HAP-1 (cell line): ENCODE measurements at regions not wholly inside any gene's neighbourhood (a gene's known extent, or its start where the extent isn't known, plus 50 kb on each side); places are given as distances from the start of the nearest gene placed in this dataset.
"Not testable (repeated sequence)": the region's sequence is repeated elsewhere in the genome, so short reads cannot be mapped to it uniquely, and the experiment has no call there.

Experiments used
- DNase-seq, 2 experiments: peaks; one replicate each; pipeline ENCODE4 v3.0.0-alpha.2; 2016 to 2020; ENCODE audit warnings: low spot score in 2 of 2
- H3K27me3 ChIP-seq: fragments of 250-450 bp; sonication (Bioruptor Pico); 2 replicates; pipeline ENCODE4 v1.5.1; 2020; ENCODE audit warnings: low read depth, mild to moderate bottlenecking, moderate library complexity
- H3K36me3 ChIP-seq: fragments of 250-450 bp; sonication (Bioruptor Pico); replicated peaks from 2 replicates; pipeline ENCODE4 v1.5.1; 2020; ENCODE audit warnings: mild to moderate bottlenecking
- H3K4me1 ChIP-seq: fragments of 250-450 bp; sonication (Bioruptor Pico); 2 replicates; pipeline ENCODE4 v1.5.1; 2020; ENCODE audit warnings: mild to moderate bottlenecking
- H3K4me3 ChIP-seq: fragments of 250-450 bp; sonication (Bioruptor Pico); 2 replicates; pipeline ENCODE4 v1.5.1; 2020; ENCODE audit warnings: mild to moderate bottlenecking, moderate library complexity
- H3K9me3 ChIP-seq: fragments of 250-450 bp; sonication (Bioruptor Pico); 2 replicates; pipeline ENCODE4 v1.5.1; 2020; ENCODE audit warnings: mild to moderate bottlenecking, moderate library complexity
- in situ Hi-C: fragments of 300-500 bp; cut with MboI; formaldehyde crosslinking; loops from 3 replicates; pipeline ENCODE4 v1.14.3; 2020; ENCODE audit warnings: low sequenced_read_pairs, inconsistent platforms, mixed read lengths

DNA sequence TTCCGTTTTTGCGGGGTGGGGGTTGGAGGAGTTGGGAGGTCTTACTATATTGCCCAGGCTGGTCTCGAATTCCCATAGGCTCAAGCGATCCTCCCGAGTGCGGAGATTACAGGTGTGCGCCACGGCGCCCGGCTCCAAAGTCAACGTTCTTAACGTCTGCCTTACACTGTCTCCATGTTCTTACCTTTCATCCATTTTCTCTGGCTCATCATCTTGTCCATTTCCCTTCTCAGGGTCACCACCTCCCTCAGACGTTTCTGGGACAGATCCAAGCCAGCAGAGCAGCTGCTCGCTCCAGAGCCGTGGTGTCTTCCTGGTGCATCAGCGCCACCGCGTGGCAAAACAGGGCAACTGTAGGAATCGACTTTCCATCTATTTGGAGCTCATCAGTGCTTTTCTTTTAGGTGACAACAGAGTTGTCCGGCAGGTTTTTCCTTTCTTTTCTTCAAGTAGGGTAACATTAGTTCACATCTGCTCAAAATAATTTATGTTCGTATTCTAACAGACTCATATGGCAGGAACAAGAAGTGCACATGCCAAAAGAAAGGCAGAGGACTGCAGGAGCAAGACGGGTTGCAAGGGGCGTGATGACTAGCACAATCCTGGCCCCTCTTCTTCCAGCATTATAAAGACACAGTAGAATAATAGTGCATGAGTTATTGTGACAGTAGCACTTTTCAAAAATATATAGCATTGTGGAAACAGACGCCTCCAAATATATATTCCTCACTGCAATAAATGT, 103.1 kb upstream of the ABCC4 start:
- no peaks in the 10 kb centered on the region for H3K27me3 ChIP-seq
- peak; percentile 75 to 90 for DNase-seq
- no peaks in the 10 kb centered on the region for H3K9me3 ChIP-seq
- H3K4me1 ChIP-seq: peaks cover 6% of the 10 kb centered on the region; the same call in 1 of the 2 replicates
- in situ Hi-C loops: loop anchor here (25.0 kb wide), 1 partner anchor 767 kb away; no protein-coding TSS in a partner anchor
- H3K4me3 ChIP-seq: peak overlapping the region; percentile 24
- no peaks in the 10 kb centered on the region for H3K36me3 ChIP-seq

DNA sequence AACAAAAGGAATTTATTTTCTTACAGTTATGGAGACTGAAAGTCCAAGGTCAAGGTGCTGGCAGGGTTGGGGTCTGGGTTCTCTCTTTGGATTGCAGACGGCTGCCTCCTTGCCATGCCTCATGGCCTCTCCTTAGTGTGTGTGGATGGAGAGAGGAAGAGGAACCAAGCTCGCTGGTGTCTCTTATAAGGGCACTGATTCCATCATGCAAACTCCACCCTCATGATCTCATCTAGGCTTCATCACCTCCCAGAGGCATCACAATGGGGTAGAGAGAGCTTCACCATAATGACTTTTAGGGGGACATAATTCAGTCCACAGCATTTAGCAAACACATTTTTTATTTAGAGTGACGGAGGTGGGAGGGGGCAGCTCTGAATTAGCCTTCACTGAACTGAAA, 104.9 kb upstream of the ABCC4 start:
- H3K27me3 ChIP-seq: no peaks in the 10 kb centered on the region
- in situ Hi-C loops: loop anchor here (5.0 to 25.0 kb wide), 2 partner anchors 214 to 769 kb away; no protein-coding TSS in a partner anchor

DNA sequence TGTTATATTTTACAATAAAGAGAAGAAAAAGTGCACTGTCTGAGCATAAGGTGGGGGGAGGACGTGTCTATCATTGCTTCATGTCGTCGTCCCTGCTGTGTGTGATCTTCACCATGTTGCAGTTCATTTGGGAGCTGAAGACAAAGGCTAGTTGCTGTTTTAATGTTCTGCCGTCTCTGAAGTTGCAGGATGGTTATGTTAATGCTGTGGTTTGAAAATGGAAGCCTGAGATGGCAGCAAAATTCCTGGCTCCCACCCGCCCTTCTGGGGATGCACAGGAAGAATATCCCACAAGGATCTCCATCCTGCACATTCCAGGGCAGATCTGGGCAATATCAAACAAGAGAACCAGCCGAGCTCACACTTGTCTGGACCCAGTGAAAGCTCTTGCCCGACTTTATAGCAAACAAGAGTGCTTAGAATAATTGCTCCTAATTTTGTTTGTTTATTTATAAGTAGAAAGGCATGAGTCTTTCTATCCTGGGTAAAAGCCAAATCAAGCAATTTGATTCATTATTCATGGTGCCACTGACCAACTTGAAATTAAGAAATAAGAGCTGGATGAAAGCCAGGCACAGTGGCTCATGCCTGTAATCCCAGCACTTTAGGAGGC, 110.3 kb upstream of the ABCC4 start:
- Histone ChIP-seq H3K9me3 (no peaks in the 10 kb centered on the region), H3K27me3 (no peaks in the 10 kb centered on the region), H3K4me1 (no peaks in the 10 kb centered on the region), H3K4me3 (no peak overlapping the region), H3K36me3 (no peaks in the 10 kb centered on the region)
- no peak for DNase-seq
- in situ Hi-C loops: loop anchor here (25.0 kb wide), 1 partner anchor 774 kb away; no protein-coding TSS in a partner anchor

More for the DNA sequence above, 104.9 kb upstream of the ABCC4 start:
- no peaks in the 10 kb centered on the region for H3K9me3 ChIP-seq
- H3K4me3 ChIP-seq: no peak overlapping the region
- peaks cover 6% of the 10 kb centered on the region; the same call in 1 of the 2 replicates for H3K4me1 ChIP-seq
- no peak for DNase-seq
- no peaks in the 10 kb centered on the region for H3K36me3 ChIP-seq

DNA sequence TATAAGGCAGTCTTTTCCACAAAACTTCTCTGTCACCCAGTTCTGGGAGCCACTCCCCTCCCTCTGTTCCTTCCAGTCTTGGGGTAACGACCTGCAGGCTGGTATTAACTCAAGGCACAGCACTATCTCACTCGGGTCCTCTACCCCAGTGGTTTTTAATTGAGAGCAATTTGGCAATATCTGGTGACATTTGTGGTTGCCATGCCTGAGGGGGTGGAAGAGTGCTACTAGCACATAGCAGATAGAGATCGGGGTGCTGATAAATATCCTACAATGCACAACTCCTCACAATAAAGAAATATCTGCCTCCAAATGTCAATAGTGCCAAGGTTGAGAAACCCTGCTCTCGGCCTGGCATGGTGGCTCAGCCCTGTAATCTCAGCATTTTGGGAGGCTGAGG, 117.7 kb upstream of the ABCC4 start:
- Histone ChIP-seq H3K27me3 (0 out of 2 replicates have a peak, but pooled peaks cover 2% of the 10 kb centered on the region), H3K36me3 (no peaks in the 10 kb centered on the region), H3K4me3 (no peak overlapping the region), H3K9me3 (no peaks in the 10 kb centered on the region), H3K4me1 (no peaks in the 10 kb centered on the region)
- in situ Hi-C loops: loop anchor here (25.0 kb wide), 1 partner anchor 782 kb away; no protein-coding TSS in a partner anchor
- no peak for DNase-seq

DNA sequence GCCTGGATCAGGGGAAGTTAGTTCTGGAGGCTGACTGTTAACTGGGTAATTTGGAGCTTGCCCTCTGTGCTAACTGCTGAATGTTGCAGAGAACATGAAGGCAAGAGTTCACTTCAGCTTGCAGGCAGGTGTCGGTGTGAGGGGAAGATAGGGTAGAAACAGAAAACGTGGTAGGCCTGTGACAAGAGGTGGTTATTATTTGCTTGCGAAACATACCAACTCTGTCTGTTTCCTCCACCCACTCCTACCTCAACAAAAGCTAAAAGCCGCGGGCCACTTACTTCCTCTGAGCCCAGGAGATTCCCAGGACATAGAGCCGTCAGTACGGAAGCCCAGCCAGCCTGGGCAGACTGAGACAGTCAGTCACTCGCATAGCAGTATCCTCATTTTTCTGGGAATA, 119.2 kb upstream of the ABCC4 start:
- Histone ChIP-seq H3K4me3 (no peak overlapping the region), H3K27me3 (0 out of 2 replicates have a peak, but pooled peaks cover 2% of the 10 kb centered on the region), H3K36me3 (no peaks in the 10 kb centered on the region), H3K9me3 (no peaks in the 10 kb centered on the region), H3K4me1 (no peaks in the 10 kb centered on the region)
- in situ Hi-C loops: loop anchor here (25.0 kb wide), 1 partner anchor 783 kb away; no protein-coding TSS in a partner anchor
- DNase-seq: no peak

DNA sequence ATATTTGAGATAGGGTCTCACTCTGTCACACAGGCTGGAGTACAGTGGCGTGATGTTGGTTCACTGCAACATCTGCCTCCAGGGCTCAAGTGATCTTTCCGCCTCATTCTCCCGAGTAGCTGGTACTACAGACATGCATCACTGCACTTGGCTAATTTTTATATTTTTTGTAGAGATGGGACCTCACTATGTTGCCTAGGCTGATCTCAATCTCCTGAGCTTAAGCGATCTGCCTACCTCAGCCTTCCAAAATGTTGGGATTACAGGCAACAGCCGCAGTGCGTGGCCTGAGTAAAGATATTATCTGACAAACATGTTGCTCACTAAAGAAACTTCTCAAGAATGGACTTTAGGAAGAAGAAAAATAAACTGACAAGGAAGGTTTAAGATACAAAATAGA, 125.4 kb upstream of the ABCC4 start:
- Histone ChIP-seq H3K36me3 (no peaks in the 10 kb centered on the region), H3K9me3 (no peaks in the 10 kb centered on the region), H3K27me3 (no peaks in the 10 kb centered on the region), H3K4me3 (no peak overlapping the region), H3K4me1 (no peaks in the 10 kb centered on the region)
- no peak for DNase-seq
- in situ Hi-C loops: no loop called here

DNA sequence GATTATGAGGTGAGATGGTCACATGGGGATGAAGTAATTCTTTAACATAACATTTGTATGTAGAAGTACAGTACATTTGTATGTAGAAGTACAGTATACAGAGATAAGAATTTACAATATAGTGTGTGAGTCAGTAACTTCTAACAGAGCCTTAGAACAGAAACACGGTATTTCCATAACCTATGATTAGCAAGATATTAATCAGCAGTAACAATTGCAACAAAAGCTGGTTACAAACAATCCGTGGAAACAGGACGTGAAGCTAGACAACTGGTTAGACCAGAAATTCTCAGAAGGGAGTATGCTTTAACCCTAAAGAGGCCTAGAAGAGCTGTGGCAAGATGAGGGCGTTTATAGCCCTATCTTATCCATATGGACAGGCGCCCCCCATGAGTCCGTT, 122.0 kb upstream of the CLDN10 start:
- in situ Hi-C loops, H3K36me3 ChIP-seq, H3K4me3 ChIP-seq, DNase-seq, H3K9me3 ChIP-seq, H3K4me1 ChIP-seq, H3K27me3 ChIP-seq: not testable (repeated sequence)

DNA sequence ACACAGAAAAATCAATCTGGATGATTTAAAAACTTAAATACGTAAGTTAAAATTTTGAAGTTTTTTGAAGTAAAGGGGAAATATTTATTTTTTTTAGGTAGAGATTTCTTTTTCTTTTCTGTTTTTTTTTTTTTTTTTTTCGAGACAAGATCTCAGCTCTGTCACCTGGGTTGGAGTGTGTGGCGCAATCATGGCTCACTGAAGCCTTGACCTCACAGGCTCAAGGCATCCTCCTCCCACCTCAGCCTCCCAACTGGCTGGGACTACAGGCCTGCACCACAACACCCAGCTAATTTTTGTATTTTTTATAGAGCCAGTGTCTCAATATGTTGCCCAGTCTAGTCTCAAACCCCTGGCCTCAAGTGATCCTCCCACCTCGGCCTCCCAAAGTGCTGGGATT, 120.4 kb upstream of the CLDN10 start:
- in situ Hi-C loops: no loop called here

DNA sequence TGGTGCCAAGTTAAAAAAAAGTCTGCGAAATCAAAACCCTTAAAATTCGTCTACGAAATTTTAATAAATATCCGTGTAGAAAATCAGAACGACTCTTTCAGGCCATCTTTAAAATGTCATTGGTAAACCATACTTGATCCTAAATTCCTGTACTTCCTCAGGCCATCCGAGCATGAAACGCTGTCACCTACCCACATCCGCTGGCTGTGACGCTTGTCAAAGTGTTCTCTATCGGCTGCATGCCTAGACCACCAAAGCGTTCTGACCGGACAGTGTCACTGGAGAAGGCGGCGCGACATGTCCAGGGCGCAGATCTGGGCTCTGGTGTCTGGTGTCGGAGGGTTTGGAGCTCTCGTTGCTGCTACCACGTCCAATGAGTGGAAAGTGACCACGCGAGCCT, 119.0 kb upstream of the CLDN10 start:
- in situ Hi-C loops: no loop called here
- Histone ChIP-seq H3K4me1 (no peaks in the 10 kb centered on the region), H3K27me3 (no peaks in the 10 kb centered on the region), H3K9me3 (no peaks in the 10 kb centered on the region), H3K4me3 (no peak overlapping the region), H3K36me3 (no peaks in the 10 kb centered on the region)
- no peak for DNase-seq

More for the DNA sequence above, 120.4 kb upstream of the CLDN10 start:
- Histone ChIP-seq H3K27me3 (no peaks in the 10 kb centered on the region), H3K4me1 (no peaks in the 10 kb centered on the region), H3K4me3 (no peak overlapping the region), H3K9me3 (no peaks in the 10 kb centered on the region), H3K36me3 (no peaks in the 10 kb centered on the region)
- no peak for DNase-seq

DNA sequence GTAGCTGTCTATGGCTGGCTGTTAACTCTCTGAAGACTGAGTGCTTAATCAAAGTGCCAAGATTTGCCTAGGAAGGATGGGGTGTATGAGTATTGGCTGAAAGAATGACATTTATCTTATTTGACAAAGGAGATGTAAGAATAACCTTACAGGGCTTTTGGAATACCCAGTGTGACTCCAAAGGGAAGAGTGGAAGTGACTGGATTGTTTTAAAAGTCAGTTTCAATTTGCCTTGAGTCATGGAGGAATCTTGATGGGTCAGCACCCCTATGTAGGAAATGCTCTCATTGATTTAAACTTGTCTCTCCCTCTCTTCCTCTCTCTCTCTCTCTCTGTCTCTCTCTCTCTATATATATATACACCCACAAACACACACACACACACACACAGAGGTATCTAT, 118.4 kb upstream of the CLDN10 start:
- in situ Hi-C loops: no loop called here
- Histone ChIP-seq H3K4me1 (no peaks in the 10 kb centered on the region), H3K4me3 (no peak overlapping the region), H3K9me3 (no peaks in the 10 kb centered on the region), H3K36me3 (no peaks in the 10 kb centered on the region), H3K27me3 (no peaks in the 10 kb centered on the region)
- no peak for DNase-seq

DNA sequence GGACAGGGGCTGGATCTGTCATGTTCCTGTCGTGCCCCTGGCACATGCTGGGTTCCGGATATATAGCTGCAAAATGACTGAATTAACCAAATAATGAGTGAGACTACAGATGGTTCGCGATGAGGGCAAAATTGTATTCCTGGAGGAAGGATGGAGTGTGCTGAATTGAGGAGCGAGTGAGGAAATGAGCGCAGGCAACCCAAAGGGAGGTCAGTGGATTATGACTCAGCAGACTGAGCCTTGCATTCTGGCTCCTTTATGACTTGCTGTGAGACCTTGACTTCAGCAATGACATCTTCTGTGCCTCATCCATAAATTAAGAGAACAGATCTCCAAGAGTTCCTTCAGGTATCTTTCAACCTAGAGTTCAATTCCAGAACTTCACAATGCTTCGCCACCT, 115.0 kb upstream of the CLDN10 start:
- no peak for DNase-seq
- Histone ChIP-seq H3K36me3 (no peaks in the 10 kb centered on the region), H3K4me3 (no peak overlapping the region), H3K27me3 (no peaks in the 10 kb centered on the region), H3K9me3 (no peaks in the 10 kb centered on the region), H3K4me1 (no peaks in the 10 kb centered on the region)
- in situ Hi-C loops: no loop called here

DNA sequence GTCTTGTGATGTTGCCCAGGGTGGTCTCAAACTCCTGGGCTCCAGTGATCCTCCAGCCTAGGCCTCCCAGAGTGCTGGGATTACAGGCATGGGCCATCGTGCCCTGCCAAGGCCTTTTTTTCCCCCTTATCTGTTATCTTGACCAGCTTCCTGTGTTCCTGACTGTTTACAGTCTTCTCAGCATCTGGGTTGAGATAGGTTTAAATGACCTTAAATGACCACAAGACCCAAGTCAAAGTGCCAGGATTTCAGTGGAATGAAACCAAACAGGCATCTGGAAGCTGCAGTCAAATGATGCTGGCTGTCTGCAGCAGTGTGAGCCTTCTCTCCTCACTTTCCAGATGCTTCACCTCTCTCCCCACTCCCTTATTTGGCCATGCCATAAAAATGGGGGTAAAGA, 114.2 kb upstream of the CLDN10 start:
- H3K27me3 ChIP-seq: no peaks in the 10 kb centered on the region
- H3K4me1 ChIP-seq: no peaks in the 10 kb centered on the region
- in situ Hi-C loops: no loop called here
- no peaks in the 10 kb centered on the region for H3K36me3 ChIP-seq
- DNase-seq: no peak
- no peaks in the 10 kb centered on the region for H3K9me3 ChIP-seq
- no peak overlapping the region for H3K4me3 ChIP-seq

DNA sequence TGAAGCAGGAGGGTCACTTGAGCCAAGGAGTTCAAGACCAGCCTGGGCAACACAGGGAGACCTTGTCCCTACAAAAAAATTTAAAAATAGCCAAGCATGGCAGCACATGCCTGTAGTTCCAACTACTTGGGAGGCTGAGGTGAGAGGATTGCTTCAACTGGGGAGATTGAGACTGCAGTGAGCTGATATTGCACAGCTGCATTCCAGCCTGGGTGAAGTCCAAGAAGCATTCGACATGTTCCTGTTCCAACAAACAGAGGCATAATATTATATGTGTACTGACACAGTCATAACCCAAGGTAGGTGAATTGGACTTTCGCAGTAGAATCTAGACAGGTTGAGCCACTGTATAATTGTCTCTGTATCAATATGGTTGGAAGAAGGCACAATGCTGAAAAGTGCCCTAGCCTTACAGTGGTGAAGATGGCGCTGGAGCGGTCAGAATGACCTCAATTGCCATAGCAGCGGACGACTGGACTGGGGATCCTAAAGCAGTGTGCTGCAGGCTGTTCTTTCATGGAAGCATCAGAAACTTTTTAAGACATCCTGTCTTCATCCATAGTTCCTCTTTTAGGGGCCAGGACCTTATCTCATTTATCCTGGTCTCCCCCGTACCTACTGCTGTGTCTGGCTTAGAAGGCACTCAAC, 112.0 kb upstream of the CLDN10 start:
- Histone ChIP-seq H3K4me1 (peaks cover 5% of the 10 kb centered on the region), H3K4me3 (no peak overlapping the region), H3K36me3 (no peaks in the 10 kb centered on the region), H3K9me3 (no peaks in the 10 kb centered on the region), H3K27me3 (no peaks in the 10 kb centered on the region)
- in situ Hi-C loops: no loop called here
- no peak for DNase-seq

DNA sequence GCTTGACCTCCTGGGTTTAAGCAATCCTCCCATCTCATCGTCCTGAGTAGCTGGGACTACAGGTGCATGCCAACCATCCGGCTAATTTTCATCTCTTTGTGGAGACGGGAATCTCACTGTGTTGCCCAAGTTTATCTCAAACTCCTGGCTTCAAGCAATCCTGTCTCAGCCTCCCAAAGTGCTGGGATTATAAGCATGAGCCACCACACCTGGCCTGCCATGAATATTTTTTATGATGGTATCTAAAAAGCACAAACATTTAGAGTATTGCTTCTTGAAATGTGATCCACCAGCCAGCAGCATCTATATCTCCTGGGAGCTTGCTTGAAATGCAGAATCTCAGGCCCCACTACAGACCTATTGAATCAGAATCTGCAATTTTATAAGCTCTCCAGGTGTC, 111.2 kb upstream of the CLDN10 start:
- DNase-seq: no peak
- H3K27me3 ChIP-seq: no peaks in the 10 kb centered on the region
- peaks cover 7% of the 10 kb centered on the region for H3K4me1 ChIP-seq
- in situ Hi-C loops: no loop called here
- H3K36me3 ChIP-seq: no peaks in the 10 kb centered on the region
- no peak overlapping the region for H3K4me3 ChIP-seq
- no peaks in the 10 kb centered on the region for H3K9me3 ChIP-seq
